Heart left ventricle (tissue), 16 donors: ENCODE measurements at regions not wholly inside any gene's neighbourhood (a gene's known extent, or its start where the extent isn't known, plus 50 kb on each side); places are given as distances from the start of the nearest gene placed in this dataset.

ENCODE experiments used
- ATAC-seq, 4 donors: fragments of 200-7000 bp; cut with Tn5 transposase; one replicate each; pipeline ENCODE4 v1.9.1; 2020 to 2022; ENCODE audit warnings: moderate library complexity in 4 of 4, mild to moderate bottlenecking in 3 of 4, moderate number of reproducible peaks in 1 of 4
- DNase-seq, 5 donors: peaks; one replicate each; pipeline ENCODE4 v3.0.0-alpha.2; 2020
- H3K27ac ChIP-seq, 12 donors: fragments of 200-600 bp; sonication (generic) in 4 of 12; one replicate each; pipeline versions ENCODE4 v1.5.0 to v1.8.0; 2016 to 2022; ENCODE audit warnings: mild to moderate bottlenecking in 2 of 12
- H3K27me3 ChIP-seq, 9 donors: fragments of 200-600 bp; sonication (generic) in 2 of 9; one replicate each; pipeline versions ENCODE4 v1.5.1 to v1.8.0; 2016 to 2022; ENCODE audit warnings: mild to moderate bottlenecking in 3 of 9
- H3K36me3 ChIP-seq, 9 donors: fragments of 200-600 bp; sonication (generic) in 2 of 9; one replicate each; pipeline versions ENCODE4 v1.5.0 to v1.8.0; 2018 to 2022; ENCODE audit warnings: mild to moderate bottlenecking in 2 of 9
- H3K4me1 ChIP-seq, 12 donors: fragments of 200-600 bp; sonication (generic) in 4 of 12; one replicate each; pipeline versions ENCODE4 v1.5.0 to v1.8.0; 2016 to 2022; ENCODE audit warnings: mild to moderate bottlenecking in 3 of 12
- H3K4me3 ChIP-seq, 12 donors: fragments of 200-600 bp; sonication (generic) in 4 of 12; one replicate each; pipeline versions ENCODE4 v1.5.0 to v1.8.0; 2017 to 2022; ENCODE audit warnings: mild to moderate bottlenecking in 9 of 12, moderate library complexity in 4 of 12
- H3K9me3 ChIP-seq, 12 donors: fragments of 200-600 bp; sonication (generic) in 4 of 12; one replicate each; pipeline versions ENCODE4 v1.5.0 to v1.8.0; 2016 to 2022; ENCODE audit warnings: mild to moderate bottlenecking in 1 of 12
- POLR2A ChIP-seq, 2 donors: fragments of 450-650 bp; IDR thresholded peaks; one replicate each; pipeline ENCODE4 v1.6.1; 2017; ENCODE audit warnings: antibody characterized with exemption in 2 of 2, mild to moderate bottlenecking in 2 of 2, moderate library complexity in 2 of 2
- WGBS, 4 donors: extraction: QIAGEN DNeasy Blood & Tissue Kit in 2 of 4; methylation state at CpG; one replicate each; pipeline versions ENCODE4 v1.1.5 to v1.1.7; 2013 to 2018; 5-methylcytosine and 5-hydroxymethylcytosine counted together
- intact Hi-C, 10 donors: fragments of 100-400 bp; cut with DNase I; formaldehyde crosslinking; loops; one replicate each; pipeline versions ENCODE4 v1.11.1 to v1.14.2; 2022
- TF ChIP-seq, protein P1 (sequence below), 12 donors: fragments of 200-600 bp; sonication (generic) in 4 of 12; IDR thresholded peaks; one replicate each; pipeline versions ENCODE4 v1.5.0 to v1.8.0; 2018 to 2022; ENCODE audit warnings: antibody characterized with exemption in 12 of 12, mild to moderate bottlenecking in 5 of 12
- donor health status: ischemic (EF 13 %, LVEDD 7.1; RV severe dilation, severe dysfunction).
- donor health status: healthy with polysubstance abuse.
- donor health status: DM: no; HTN: yes; CAD: no.
- donor health status: DM: no; HTN: no; CAD: no.
- donor health status: ischemic (EF 25% LVEDD 6.9; RV normal size, moderate dysfunction).
- donor health status: ischemic (EF 25% LVEDD 5.7; RV mildly dilated, moderate dysfunction).
- donor health status: healthy.
- donor health status: DM: yes; HTN: yes; CAD: no.
- donor health status: ischemic (EF 35%, LVEDD 5.7; RV mildly dilated, moderate dysfunction).
- donor health status: nonischemic (EF 11% LVEDD 7.7; RV severe dilation, severe dysfunction).
- donor health status: DM: yes; HTN: yes; CAD: no.
- donor health status: PGD.
- donor health status: ischemic (EF 29% LVEDD 5.4; RV normal size, mild dysfunction).
- donor health status: nonischemic (EF 23%, LVEDD 6.1; RV moderate dilation, normal function).

GRCh38 chr10:10870523-10871241 lies 147.0 kb upstream of the CELF2 start:
- TF ChIP-seq, protein P1, sequence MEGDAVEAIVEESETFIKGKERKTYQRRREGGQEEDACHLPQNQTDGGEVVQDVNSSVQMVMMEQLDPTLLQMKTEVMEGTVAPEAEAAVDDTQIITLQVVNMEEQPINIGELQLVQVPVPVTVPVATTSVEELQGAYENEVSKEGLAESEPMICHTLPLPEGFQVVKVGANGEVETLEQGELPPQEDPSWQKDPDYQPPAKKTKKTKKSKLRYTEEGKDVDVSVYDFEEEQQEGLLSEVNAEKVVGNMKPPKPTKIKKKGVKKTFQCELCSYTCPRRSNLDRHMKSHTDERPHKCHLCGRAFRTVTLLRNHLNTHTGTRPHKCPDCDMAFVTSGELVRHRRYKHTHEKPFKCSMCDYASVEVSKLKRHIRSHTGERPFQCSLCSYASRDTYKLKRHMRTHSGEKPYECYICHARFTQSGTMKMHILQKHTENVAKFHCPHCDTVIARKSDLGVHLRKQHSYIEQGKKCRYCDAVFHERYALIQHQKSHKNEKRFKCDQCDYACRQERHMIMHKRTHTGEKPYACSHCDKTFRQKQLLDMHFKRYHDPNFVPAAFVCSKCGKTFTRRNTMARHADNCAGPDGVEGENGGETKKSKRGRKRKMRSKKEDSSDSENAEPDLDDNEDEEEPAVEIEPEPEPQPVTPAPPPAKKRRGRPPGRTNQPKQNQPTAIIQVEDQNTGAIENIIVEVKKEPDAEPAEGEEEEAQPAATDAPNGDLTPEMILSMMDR (IDR thresholded peaks at IDR 0.05): no peak
- no peak for TF ChIP-seq POLR2A (IDR thresholded peaks at IDR 0.05)
- H3K4me3 ChIP-seq: no peak overlapping the region
- no peaks in the 10 kb centered on the region for H3K9me3 ChIP-seq
- no peaks in the 10 kb centered on the region for H3K36me3 ChIP-seq
- H3K27me3 ChIP-seq: no peaks in the 10 kb centered on the region
- H3K27ac ChIP-seq: peak overlapping the region in 10 of 12 donors; percentile 55 to 91 (median 76)
- ATAC-seq: peak in 1 of 4 donors; percentile 37
- DNase-seq: no peak
- intact Hi-C loops: loop anchor here in 6 of 10 donors (5.0 to 10.0 kb wide), 5 partner anchors 43 to 147 kb away; partner anchors contain the start of gene CELF2 (in 5 of the 6)
- peaks cover 0 to 29% (median 19%) of the 10 kb centered on the region in 12 donors for H3K4me1 ChIP-seq
- WGBS, 4 donors: 87 to 92% (median 89%) methylated on average over 16 of the region's 16 CpGs

DNA sequence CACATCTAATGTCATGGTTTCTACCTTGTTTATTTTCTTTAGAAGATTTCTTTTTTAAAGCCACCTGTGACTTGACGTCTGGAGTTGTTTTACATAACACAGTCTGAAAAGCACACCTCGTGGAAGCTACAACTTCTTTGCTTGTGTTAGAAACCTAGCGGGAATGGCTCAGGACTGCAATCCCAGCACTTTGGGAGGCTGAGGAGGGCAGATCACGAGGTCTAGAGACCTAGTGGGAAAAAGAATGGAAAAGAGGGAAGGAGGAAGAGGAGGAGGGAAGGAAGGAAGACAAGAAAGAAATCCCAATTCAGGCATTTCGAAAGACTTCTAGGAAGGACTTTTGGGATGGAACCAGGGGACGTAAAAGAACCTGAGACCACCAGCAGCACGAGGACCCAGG lies 146.3 kb upstream of the CELF2 start:
- no peak for ATAC-seq
- intact Hi-C loops: loop anchor here in 6 of 10 donors (5.0 to 10.0 kb wide), 5 partner anchors 44 to 146 kb away; partner anchors contain the start of gene CELF2 (in 5 of the 6)
- peaks cover 0 to 29% (median 19%) of the 10 kb centered on the region in 12 donors for H3K4me1 ChIP-seq
- no peaks in the 10 kb centered on the region for H3K9me3 ChIP-seq
- WGBS, 4 donors: 67 to 72% (median 70%) methylated on average over 7 of the region's 7 CpGs
- TF ChIP-seq POLR2A (IDR thresholded peaks at IDR 0.05): no peak
- TF ChIP-seq, protein P1 (IDR thresholded peaks at IDR 0.05): no peak
- no peak for DNase-seq
- H3K4me3 ChIP-seq: no peak overlapping the region
- H3K27ac ChIP-seq: peak overlapping the region; percentile 31 to 91 (median 74)
- H3K27me3 ChIP-seq: no peaks in the 10 kb centered on the region
- H3K36me3 ChIP-seq: no peaks in the 10 kb centered on the region

DNA sequence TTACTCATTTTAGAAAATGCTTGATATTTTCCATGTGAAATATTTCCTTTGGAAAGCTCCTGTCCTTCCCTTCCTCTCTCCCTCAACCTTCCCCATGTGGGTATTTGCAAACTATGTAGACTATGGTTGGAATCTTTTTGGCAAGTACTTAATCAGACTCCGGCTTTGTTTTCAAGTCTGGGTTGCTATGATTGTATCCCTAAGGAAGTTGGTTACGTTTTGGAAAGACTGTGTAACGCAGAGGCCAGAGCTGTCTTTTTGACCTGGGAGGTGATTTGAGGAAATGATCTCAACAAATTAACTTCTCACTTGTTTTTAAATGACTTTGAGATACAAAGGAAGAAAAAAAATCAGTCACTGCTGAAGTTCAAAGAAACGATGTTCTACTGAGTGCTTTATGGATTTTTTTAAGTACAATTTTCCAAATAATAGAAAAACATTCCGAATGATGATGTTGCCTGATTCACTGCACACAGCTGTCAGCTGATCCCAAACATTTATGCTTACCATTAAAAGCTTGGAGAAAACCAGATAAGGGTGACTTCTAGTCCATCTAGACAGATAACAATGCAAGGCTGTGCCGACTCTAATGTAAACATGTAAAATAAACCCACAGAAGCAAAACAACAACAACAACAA lies 145.5 kb upstream of the CELF2 start:
- peak in 3 of 5 donors; percentile 43 to 57 (median 54) for DNase-seq
- H3K9me3 ChIP-seq: no peaks in the 10 kb centered on the region
- ATAC-seq: peak; percentile 91 to 99 (median 97)
- no peaks in the 10 kb centered on the region for H3K27me3 ChIP-seq
- H3K4me3 ChIP-seq: peak overlapping the region in 1 of 12 donors; percentile 20
- no peak for TF ChIP-seq POLR2A (IDR thresholded peaks at IDR 0.05)
- TF ChIP-seq, protein P1 (IDR thresholded peaks at IDR 0.05): no peak
- H3K27ac ChIP-seq: peak overlapping the region; percentile 53 to 91 (median 76)
- 3 to 13% (median 4%) methylated on average over 6 of the region's 6 CpGs for WGBS, 4 donors
- peaks cover 0 to 29% (median 19%) of the 10 kb centered on the region in 12 donors for H3K4me1 ChIP-seq
- H3K36me3 ChIP-seq: no peaks in the 10 kb centered on the region
- intact Hi-C loops: loop anchor here in 6 of 10 donors (2.0 to 10.0 kb wide), 6 partner anchors 45 to 145 kb away; partner anchors contain the start of gene CELF2 (in 5 of the 6)

DNA sequence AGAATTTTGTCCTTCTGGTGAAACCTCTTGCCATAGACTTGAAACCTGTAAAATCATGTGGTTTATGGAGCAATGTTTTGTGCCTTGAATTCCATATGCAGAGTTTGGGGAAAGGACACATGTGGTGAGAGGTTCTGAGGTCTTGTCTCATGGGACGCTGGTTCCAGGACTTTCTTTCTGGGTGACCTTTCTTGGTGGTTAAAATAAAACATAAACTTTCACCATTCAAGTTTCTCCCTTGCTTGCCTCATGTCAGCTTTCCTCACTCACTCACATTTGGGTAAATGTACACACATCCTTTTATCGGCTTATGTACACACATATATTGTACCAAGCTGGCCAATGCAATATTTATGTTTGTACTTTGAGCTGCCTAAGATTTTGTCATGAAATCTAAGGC lies 144.9 kb upstream of the CELF2 start:
- DNase-seq: no peak
- Histone ChIP-seq H3K36me3 (no peaks in the 10 kb centered on the region), H3K27me3 (no peaks in the 10 kb centered on the region), H3K4me3 (peak overlapping the region in 1 of 12 donors; percentile 20), H3K4me1 (peaks cover 0 to 29% (median 19%) of the 10 kb centered on the region in 12 donors), H3K9me3 (no peaks in the 10 kb centered on the region), H3K27ac (peak overlapping the region; percentile 53 to 89 (median 76))
- WGBS, 4 donors: 70 to 75% (median 73%) methylated on average over 2 of the region's 2 CpGs
- TF ChIP-seq, protein P1 (IDR thresholded peaks at IDR 0.05): no peak
- no peak for TF ChIP-seq POLR2A (IDR thresholded peaks at IDR 0.05)
- ATAC-seq: no peak
- intact Hi-C loops: loop anchor here in 6 of 10 donors (2.0 to 10.0 kb wide), 6 partner anchors 45 to 145 kb away; partner anchors contain the start of gene CELF2 (in 5 of the 6)
